MG63 (cell line): ENCODE measurements at regions not wholly inside any gene's neighbourhood (a gene's known extent, or its start where the extent isn't known, plus 50 kb on each side); places are given as distances from the start of the nearest gene placed in this dataset.
A peak's percentile ranks its signal among the peaks of the same experiment; 100 is the strongest.
"Not testable (repeated sequence)": the region's sequence is repeated elsewhere in the genome, so short reads cannot be mapped to it uniquely, and the experiment has no call there.

Experiments used
- DNase-seq: peaks from one replicate; pipeline ENCODE4 v3.0.0-alpha.2; 2020
- H3K27me3 ChIP-seq: fragments of 250-450 bp; sonication (Bioruptor Pico); 2 replicates; pipeline ENCODE4 v1.5.1; 2020; ENCODE audit warnings: mild to moderate bottlenecking, moderate library complexity
- H3K36me3 ChIP-seq: fragments of 250-450 bp; sonication (Bioruptor Pico); 2 replicates; pipeline ENCODE4 v1.5.1; 2020; ENCODE audit warnings: mild to moderate bottlenecking, moderate library complexity
- H3K4me3 ChIP-seq: fragments of 250-450 bp; sonication (Bioruptor Pico); 2 replicates; pipeline ENCODE4 v1.5.1; 2020; ENCODE audit warnings: mild to moderate bottlenecking, moderate library complexity
- H3K9me3 ChIP-seq: fragments of 250-450 bp; sonication (Bioruptor Pico); 2 replicates; pipeline ENCODE4 v1.5.1; 2020; ENCODE audit warnings: mild to moderate bottlenecking, moderate library complexity

DNA sequence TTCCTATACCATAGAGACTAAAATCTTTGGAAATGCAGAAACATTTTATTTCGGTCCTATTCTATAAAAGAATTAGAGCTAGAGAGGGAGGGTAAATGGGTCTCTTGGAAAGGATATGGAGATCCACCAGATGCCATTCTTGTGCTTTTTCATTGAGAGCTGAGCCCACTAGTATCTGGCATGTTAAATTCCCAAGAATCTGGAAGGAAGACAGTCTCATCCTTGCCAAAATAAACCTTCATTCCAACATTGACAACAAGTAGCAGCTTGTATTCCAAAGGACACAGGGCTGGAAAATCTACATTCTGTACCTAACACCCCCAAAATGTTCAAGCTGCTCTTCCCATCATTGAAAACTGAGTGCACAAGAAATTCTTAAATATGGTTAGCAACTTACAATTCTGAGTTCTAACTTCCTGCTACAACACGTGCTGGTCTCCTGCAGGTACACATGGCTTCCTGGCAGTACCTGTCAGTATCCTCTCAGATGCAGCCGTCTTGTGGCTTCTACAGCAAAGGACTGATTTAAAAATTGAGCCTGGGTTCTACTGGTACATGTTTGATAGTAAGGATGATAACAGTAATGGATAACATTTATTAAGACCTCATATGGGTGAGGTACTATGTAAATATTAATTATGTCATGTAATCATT, 348.1 kb downstream of the SV2B start:
- no peak overlapping the region for H3K4me3 ChIP-seq
- H3K36me3 ChIP-seq: no peaks in the 10 kb centered on the region
- no peak for DNase-seq
- no peaks in the 10 kb centered on the region for H3K27me3 ChIP-seq
- no peaks in the 10 kb centered on the region; the same call in 1 of the 2 replicates for H3K9me3 ChIP-seq

DNA sequence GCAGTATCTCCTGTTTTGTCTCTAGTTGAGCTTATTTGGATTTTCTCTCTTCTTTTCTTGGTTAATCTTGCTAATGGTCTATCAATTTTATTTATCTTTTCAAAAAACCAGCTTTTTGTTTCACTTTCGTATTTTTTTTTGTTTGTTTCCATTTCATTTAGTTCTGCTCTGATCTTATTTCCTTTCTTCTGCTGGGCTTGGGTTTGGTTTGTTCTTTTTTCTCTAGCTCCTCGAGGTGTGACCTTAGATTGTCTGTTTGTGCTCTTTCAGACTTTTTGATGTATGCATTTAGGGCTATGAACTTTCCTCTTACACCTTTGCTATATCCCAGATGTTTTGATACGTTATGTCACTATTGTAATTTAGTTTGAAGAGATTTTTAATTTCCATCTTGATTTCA, 353.3 kb downstream of the SV2B start:
- not testable (repeated sequence) for DNase-seq, H3K27me3 ChIP-seq, H3K9me3 ChIP-seq, H3K4me3 ChIP-seq, H3K36me3 ChIP-seq

DNA sequence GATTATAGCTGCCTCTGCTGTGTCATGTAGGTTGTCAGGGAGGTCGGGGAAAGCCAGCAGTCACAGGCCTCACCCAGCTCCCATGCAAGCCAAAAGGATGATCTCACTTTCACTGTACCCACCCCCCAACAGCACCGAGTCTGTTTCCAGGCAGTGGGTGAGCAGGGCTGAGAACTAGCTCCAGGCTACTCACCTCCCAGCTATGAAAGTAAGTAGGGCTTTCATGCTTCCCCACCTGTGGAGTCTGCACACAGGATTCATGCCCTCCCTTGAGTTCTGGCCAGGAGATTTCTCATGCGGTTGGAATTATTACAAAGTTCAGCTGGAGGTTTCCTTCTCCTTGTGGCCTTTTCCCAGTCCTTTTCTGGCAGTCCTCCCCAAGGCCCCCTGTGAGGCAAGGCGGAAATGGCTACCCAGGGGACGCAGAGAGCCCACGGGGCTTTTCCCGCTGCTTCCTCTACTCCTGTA, 356.2 kb downstream of the SV2B start:
- no peaks in the 10 kb centered on the region for H3K36me3 ChIP-seq
- DNase-seq: peak; percentile 90
- peaks cover 9% of the 10 kb centered on the region for H3K9me3 ChIP-seq
- H3K4me3 ChIP-seq: no peak overlapping the region
- H3K27me3 ChIP-seq: no peaks in the 10 kb centered on the region

DNA sequence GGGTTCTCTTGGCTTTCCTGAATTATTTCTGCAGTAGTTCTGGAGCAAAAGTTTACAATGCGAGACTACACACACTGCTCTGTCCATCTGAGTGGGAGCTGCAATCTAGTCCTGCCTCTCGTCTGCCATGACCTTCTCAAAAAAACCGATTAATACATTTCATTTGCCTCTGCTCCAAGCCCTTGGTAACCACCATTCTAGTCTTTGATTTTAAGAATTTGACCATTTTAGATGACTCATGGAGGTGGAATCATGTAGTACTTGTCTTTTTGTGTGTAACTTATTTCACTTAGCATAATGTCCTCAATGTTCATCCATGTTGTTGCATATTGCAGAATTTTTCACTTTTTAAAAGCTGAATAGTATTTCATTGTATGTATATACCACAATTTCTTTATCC, 356.9 kb downstream of the SV2B start:
- no peaks in the 10 kb centered on the region for H3K36me3 ChIP-seq
- no peaks in the 10 kb centered on the region for H3K27me3 ChIP-seq
- H3K9me3 ChIP-seq: peaks cover 9% of the 10 kb centered on the region
- H3K4me3 ChIP-seq: no peak overlapping the region
- no peak for DNase-seq

DNA sequence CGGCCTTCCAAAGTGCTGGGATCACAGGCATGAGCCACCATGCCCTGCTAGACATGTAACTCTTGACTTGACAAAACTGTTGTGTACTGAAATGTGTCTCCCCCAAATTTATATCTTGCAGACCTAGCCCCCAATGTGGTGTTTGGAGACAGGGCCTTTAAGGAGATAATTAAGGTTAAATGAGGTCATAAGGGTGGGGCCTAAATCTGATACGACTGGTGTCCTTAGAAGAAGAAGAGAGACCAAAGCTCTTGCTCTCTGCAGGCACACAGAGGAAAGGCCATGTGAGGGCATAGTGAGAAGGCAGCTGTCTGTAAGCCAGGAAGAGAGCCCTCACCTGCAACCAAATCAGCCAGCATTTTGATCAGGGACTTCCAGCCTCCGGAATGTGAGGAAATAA, 361.3 kb downstream of the SV2B start:
- Histone ChIP-seq H3K9me3 (no peaks in the 10 kb centered on the region), H3K4me3 (no peak overlapping the region), H3K36me3 (no peaks in the 10 kb centered on the region), H3K27me3 (no peaks in the 10 kb centered on the region)
- no peak for DNase-seq

DNA sequence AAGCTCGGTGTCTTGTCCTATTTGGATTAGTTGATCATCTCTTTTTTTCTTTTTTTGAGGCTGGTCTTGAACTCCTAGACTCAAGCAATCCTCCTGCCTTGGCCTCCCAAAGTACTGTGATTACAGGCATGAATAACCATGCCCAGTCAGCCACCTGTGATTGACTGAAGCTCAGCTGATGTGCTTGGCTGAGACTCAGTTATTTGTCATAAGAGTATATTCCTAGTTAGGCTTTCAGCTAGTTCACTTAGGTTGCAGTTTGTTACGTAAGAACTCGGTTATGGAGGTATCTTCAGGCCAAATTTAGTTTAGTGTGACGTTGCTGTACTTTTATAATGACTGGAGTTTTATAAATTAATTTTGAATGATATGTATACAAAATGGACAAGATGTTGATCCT, 365.0 kb downstream of the SV2B start:
- no peaks in the 10 kb centered on the region for H3K36me3 ChIP-seq
- no peak for DNase-seq
- no peaks in the 10 kb centered on the region for H3K27me3 ChIP-seq
- no peak overlapping the region for H3K4me3 ChIP-seq
- no peaks in the 10 kb centered on the region for H3K9me3 ChIP-seq

DNA sequence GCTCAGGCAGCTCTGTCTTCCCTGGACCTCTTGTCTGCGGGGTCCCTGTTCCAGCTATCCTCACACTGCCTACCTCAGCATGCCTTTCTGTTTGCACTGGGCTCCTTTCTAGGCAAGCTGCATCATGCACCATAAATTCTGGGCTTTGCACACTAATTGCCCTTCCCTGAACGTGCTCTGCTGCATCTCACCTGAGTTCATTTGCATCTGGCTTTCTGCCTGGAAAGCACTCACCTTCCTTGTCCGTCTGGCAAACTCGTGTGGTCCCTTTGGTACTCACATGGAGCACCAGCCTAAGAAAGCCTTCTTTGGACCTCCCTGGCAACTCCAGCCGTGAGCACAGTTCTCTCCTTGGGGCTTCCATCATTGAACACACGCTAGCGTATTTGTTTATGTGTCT, 365.6 kb downstream of the SV2B start:
- no peak for DNase-seq
- Histone ChIP-seq H3K36me3 (no peaks in the 10 kb centered on the region), H3K4me3 (no peak overlapping the region), H3K27me3 (no peaks in the 10 kb centered on the region), H3K9me3 (no peaks in the 10 kb centered on the region)

DNA sequence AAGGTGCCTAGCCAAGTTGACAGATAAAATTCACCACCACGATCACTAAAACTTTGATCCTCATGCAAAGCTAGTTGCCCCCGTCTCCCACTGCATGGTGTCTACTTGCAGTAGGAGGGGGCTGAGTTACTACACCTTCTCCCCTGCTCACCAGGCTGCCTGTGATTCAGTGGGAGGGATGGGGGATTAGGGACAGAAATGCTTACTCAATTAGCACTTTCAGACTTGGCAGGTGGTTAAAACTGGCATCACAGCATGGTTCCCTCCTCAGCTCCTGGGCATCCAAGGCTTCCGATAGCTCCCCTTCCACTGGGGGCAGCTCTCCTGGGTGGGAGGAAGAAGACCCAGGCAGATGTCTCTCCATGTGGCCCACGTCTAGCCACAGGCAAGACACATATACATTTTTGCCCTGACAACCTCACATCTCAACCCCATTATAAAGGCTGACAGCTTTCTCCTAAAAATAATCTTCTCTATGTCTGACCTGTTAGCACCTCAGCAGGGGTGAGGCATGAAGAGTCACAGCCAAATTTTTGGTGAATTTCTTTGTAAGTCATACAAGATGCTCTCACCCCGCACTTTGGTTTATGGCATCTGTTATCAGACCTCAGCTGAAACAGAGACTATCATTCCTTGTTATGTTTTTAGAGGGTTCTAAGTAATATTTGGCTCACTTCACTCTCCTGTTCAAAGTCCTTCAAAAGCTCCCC, 369.0 kb downstream of the SV2B start:
- no peak for DNase-seq
- Histone ChIP-seq H3K36me3 (no peaks in the 10 kb centered on the region), H3K9me3 (no peaks in the 10 kb centered on the region), H3K27me3 (no peaks in the 10 kb centered on the region), H3K4me3 (no peak overlapping the region)

DNA sequence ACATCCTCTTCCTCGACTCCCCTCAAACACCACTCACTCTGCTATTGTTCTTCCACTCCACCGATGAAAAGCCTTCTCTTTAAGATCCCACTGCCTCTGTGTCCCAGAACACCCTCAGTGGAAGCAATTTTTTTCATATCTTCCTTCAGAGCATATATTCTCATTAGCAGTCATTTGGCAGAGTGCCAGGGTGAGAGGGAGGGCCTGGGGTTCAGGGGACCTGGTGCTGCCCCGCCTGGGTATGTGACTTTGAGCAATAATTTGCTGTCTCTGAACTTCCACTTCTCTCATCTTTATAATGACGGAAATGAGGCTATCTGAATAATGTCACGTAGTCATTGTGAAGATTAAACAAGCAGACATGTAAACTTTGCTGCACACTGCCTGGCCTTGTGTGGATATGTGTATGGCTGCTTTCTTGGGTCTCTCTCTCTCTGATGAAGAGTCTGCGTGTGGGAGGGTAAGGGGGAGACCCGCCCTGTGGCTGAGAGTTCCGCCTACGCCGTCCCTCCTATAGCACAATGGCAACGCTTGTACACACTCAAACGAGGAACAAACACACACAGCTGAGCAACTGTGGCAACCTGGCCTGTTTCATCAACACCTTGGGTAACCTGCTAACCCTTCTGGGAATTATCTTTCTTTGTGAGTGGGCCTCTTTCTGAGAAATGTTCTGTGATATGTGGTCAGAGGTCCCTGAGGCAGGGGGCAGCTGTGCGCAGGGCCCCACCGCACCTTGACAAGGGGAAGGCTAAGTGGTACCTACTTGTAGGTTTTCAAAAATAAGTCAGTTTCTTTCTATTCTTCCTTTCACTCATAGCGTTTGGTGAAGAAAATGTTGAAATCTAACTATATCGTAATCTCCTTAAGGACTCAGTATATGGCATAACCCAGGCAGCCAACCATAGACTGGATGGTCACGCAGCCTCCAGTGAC, 369.8 kb downstream of the SV2B start:
- Histone ChIP-seq H3K27me3 (no peaks in the 10 kb centered on the region), H3K4me3 (no peak overlapping the region), H3K9me3 (no peaks in the 10 kb centered on the region), H3K36me3 (no peaks in the 10 kb centered on the region)
- no peak for DNase-seq

DNA sequence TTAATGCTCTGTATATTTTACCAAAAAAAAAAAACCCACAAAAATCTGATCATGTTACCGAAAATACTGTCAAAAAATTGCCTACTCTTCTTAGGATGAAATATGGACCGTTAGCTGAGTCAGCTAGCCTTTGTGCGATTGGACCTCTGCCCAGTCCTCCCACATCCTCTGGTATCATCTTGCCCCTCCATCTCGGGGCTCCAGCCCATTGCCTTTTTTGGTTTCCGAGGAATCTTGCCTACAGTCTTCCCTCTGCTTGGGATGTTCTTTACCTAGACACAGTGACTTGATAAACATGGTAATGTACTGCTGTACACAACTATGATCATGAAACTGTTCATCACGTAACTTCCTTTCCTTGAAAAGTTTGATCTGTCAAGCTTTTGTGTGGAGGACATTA, 371.4 kb downstream of the SV2B start:
- H3K9me3 ChIP-seq: no peaks in the 10 kb centered on the region
- H3K27me3 ChIP-seq: no peaks in the 10 kb centered on the region
- DNase-seq: peak; percentile 29
- H3K4me3 ChIP-seq: no peak overlapping the region
- H3K36me3 ChIP-seq: no peaks in the 10 kb centered on the region

DNA sequence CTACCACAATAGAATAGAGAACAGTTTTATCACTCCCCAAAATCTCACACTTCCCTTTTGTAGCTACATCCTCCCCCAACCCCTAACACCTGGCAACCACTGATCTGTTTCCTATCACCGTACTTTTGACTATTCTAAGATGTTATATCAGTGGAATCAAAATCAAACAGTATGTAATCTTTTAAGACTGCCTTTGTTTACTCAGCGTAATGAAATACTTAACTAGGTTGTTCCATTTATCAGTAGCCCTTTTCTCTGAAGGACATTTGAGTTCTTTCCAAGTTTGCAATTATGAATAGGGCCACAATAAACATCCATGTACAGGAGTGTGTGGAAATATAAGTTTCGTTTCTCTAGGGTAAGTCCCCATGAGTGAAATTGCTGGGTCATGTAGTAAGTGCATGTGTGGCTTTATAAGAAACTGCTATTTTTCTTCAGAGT, 372.3 kb downstream of the SV2B start:
- no peaks in the 10 kb centered on the region for H3K27me3 ChIP-seq
- H3K9me3 ChIP-seq: no peaks in the 10 kb centered on the region
- no peaks in the 10 kb centered on the region for H3K36me3 ChIP-seq
- no peak for DNase-seq
- H3K4me3 ChIP-seq: no peak overlapping the region

DNA sequence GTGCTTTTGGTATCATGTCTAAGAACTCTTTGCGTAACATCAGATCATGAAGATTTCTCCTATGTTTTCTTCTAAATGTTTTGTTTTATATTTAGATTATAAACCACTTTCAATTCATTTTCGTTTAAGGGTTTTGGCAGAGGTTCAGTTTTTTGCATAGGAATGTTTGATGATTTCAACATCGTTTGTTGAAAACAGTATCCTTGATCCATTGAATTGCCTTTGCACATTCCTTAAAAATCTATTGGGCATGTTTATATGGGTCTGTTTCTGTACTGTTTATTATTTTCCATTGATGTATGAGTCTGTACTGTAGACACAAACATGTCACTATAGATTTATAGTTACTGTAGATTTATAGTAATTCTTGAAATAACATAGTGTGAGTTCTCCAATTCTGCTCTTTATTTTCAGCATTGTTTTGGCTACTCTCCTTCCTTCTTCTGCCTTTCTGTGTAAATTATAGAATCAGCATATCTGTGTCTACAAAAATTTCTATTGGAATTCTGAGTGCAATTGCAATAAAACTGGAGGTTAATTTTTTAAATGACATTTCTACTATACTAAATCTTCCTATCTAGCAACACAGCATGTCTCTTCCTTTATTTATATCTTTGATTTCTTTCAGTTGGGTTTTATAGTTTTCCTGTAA, 374.0 kb downstream of the SV2B start:
- H3K36me3 ChIP-seq: no peaks in the 10 kb centered on the region
- DNase-seq: no peak
- no peaks in the 10 kb centered on the region for H3K27me3 ChIP-seq
- no peak overlapping the region for H3K4me3 ChIP-seq
- no peaks in the 10 kb centered on the region for H3K9me3 ChIP-seq

DNA sequence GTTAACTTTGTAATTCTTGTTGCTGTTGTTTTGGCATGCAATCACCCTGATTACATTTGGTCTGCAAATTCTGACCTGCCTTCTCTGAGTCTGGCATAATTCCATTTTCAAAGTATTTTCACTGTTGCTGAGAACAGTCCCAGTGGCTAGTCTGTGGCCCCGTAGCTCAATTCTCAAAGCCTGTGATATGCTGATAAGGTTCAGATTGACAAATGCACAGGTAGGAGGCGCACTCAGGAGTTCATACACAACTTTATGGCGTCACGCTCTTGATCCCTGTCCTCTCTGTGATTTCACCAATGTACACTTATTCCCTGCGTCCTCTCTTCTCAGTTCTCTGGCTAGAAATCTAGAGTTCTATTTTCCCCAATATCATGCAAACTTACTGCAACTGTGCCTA, 376.6 kb upstream of the SLCO3A1 start:
- Histone ChIP-seq H3K36me3 (no peaks in the 10 kb centered on the region), H3K9me3 (no peaks in the 10 kb centered on the region), H3K27me3 (no peaks in the 10 kb centered on the region), H3K4me3 (no peak overlapping the region)
- DNase-seq: no peak

DNA sequence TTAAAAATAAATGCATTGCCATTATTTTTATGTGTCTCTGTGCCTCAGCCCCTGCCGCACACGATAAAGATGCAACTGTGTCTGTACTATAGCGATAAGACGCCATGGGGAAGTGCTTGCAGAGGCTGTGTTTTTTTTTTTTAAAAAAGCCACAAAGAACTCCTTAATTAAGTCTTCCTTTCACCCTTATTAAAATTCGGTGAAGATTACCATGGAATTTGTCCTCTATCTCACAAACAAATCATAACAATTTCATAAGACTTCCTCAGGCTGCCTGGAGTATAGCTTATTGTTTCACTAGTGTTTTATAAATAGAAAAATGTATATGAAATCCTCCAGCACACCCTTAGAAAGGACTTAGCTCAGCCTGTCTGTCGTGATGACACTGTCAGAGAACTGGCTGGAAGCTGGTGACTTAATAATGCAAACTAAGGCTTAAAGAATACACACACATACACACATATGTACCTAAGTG, 374.8 kb upstream of the SLCO3A1 start:
- Histone ChIP-seq H3K27me3 (no peaks in the 10 kb centered on the region), H3K36me3 (no peaks in the 10 kb centered on the region), H3K9me3 (no peaks in the 10 kb centered on the region), H3K4me3 (no peak overlapping the region)
- no peak for DNase-seq

DNA sequence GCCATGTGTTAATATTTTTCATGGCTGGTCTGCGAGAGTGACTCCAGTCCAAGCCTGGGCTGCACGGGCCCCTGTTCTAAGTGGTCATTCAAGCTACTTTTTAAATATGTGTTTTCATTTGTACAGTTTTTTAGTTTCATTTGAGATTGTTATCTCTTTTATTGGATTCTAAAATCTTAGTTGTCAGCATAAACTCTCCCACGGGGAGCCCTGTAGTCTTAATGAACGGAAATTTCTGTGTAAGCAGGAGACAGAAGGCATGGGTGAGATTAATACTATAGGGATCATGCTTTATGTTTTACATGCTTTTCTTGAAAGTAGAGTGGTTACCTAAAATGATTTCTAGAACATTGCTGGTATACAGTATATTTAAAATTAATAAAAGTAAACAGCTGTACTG, 373.1 kb upstream of the SLCO3A1 start:
- no peaks in the 10 kb centered on the region for H3K9me3 ChIP-seq
- no peak for DNase-seq
- no peaks in the 10 kb centered on the region for H3K36me3 ChIP-seq
- H3K27me3 ChIP-seq: no peaks in the 10 kb centered on the region
- H3K4me3 ChIP-seq: no peak overlapping the region

DNA sequence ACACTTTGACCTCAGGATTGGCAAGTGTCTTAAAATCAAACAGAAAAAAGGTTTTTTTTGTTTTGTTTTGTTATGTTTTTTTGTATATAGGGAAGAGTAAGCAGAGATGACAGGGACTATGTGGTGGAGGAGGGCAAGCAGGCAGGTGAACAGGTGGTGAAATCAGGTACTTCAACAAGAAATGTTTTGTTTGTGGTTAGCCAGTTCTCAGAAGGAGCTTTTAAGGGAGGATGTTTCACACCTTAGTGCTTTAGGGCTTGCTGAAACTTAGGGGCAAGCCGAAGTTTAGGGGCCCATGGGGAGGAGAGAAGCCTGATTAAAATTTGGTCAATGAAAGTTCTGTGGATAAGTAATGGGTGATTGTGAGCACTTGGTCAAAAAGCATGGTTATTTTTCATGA, 370.7 kb upstream of the SLCO3A1 start:
- no peaks in the 10 kb centered on the region for H3K36me3 ChIP-seq
- no peaks in the 10 kb centered on the region for H3K27me3 ChIP-seq
- no peak for DNase-seq
- H3K9me3 ChIP-seq: no peaks in the 10 kb centered on the region
- H3K4me3 ChIP-seq: no peak overlapping the region

DNA sequence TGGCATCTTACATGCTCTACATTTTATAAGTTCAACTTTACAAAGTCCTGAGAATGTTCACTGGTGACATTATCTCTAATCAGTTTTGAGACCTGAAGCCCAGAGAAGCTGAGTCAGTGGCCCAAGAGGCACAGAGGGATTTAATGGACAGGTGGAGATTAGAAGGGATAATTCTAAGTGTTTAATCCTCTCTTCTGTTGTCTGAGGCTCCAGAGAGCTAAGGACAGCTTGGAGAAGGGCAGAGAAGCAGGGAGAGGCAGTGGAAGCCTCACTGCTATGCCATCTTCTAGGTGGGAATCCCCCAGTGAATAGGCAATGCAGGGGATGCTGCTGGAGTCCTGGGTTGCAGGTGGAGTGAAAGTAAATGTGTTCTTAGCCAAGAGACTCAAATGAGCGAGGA, 369.4 kb upstream of the SLCO3A1 start:
- no peaks in the 10 kb centered on the region for H3K27me3 ChIP-seq
- no peaks in the 10 kb centered on the region for H3K36me3 ChIP-seq
- no peaks in the 10 kb centered on the region for H3K9me3 ChIP-seq
- DNase-seq: no peak
- H3K4me3 ChIP-seq: no peak overlapping the region
